GM19351 (cell line): ENCODE measurements at regions not wholly inside any gene's neighbourhood (a gene's known extent, or its start where the extent isn't known, plus 50 kb on each side); places are given as distances from the start of the nearest gene placed in this dataset.

Source experiments
- ATAC-seq: cut with Tn5 transposase; IDR thresholded peaks from one replicate; pipeline ENCODE4 v1.9.1; 2021; ENCODE audit warnings: mild to moderate bottlenecking, moderate library complexity; ENCODE audit not compliant: unreplicated experiment

DNA sequence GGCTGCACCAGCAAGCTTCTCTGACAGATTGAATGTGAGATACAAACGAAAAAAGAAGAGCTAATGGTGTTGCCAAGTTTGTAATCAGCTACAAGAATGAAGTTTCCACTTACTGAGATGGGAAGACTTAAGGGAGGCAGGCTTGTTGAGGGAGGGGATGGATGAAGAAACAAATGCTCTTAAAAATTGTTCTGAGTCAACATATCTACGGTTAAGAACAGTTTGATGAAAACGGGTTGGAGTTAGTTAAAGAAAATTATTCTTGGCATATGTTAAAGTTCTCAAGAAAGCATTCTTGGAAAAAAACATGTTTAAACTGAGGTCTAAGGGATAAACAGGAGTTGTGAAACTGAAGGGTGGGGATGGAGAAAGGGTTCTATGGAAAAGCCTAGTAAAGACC lies 816.3 kb upstream of the HS3ST1 start:
- no peak for ATAC-seq

DNA sequence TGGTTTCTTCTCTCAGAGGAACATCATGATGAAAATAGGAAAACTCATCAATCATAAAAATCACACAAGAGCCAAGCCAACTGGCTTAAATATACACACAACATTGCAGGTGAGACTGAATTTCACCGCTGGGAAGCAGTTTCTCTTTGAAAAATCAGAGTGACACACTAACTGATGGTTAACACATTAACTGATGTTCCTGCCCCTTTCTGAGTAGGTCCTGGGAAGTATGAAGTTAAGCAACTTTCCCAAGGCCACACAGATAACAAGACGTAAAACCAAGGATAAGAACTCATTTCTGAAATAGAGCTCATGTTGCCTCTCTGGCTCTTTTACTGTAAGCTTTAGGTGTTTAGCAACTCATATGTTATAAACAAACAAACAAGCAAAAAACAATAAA lies 813.7 kb upstream of the HS3ST1 start:
- no peak for ATAC-seq

DNA sequence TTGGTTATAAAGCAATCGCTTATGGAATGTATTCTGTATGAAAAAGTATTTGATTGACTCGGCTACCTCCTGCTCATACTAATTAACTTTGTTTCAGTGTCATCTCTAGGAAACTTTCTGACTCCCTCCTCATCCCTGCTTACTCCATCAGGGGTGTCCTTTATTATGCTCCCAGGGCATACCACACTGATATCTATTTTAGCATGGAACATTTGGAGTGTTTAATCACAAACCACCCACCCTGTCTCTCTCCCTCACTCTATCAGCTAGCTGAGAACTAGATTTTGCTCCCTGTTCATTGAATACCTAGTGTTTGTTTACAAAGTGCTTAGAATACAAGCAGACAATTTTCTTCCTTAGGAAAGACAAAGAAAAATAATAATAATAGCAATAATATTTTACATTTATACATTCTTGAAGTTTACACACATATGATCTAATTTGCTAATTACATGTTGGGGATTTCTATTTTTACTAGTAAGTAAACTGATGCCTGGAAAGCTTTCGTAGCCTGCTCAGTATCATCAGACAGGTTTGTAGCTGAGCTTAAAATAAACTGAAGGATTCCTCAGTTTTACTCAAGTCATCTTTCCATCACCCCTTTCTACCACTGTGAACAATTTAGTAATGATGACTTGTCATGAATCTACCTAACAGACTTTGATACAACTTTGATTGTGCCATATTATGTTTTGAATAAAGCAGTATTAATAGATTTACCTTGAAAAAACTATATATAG lies 811.4 kb upstream of the HS3ST1 start:
- ATAC-seq, result no peak

DNA sequence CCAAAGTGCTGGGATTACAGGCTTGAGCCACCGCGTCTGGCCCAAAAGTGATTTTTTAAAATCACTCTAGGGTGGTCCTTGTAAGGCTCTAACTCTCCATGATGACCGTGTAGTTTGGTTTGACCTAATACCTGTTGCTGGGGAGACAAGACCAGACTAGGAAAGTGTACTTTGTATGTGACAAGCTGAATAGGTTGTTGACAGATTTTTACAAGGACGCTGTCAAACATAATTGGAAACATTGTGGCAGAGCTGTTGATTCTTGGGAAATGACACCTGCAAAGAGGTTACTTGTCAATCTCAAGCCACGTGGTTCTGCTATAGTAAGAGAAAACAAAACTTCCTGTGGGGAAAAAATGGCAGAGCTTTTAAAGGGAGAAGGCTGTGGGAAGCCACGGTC lies 802.4 kb upstream of the HS3ST1 start:
- no peak for ATAC-seq

DNA sequence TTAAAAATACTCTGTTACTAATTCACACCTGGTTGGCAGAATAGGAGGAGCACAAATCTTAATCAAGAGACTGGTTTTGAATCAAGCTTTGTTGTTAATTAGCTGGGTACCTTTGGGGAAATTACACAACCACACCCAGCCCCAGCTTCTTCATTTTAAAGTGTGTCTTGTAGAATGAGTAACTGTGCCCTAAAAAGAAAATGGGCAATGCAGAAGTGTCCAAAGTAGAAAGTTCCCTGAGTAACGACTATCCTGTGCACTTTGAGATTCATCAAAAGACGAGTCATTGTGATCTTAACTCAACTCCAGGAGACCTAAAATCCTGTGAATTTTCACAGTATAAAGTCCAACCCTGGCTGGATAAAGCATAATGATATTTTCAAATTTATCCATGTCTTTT lies 792.3 kb upstream of the HS3ST1 start:
- ATAC-seq, result no peak

DNA sequence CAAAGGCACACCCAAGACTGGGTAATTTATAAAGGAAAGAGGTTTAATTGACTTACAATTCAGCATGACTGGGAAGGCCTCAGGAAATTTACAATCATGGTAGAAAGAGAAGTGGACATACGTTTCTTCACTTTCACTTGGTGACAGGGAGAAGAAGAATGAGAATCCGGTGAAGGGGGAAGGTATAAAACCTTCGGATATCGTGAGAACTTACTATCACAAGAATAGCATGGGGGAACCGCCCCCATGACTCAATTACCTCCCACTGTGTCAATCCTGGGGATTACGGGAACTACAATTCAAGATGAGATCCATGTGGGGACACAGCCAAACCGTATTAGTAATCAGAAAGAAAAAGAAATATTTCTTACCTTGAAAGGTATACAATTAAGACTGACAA lies 782.9 kb upstream of the HS3ST1 start:
- ATAC-seq, result no peak

DNA sequence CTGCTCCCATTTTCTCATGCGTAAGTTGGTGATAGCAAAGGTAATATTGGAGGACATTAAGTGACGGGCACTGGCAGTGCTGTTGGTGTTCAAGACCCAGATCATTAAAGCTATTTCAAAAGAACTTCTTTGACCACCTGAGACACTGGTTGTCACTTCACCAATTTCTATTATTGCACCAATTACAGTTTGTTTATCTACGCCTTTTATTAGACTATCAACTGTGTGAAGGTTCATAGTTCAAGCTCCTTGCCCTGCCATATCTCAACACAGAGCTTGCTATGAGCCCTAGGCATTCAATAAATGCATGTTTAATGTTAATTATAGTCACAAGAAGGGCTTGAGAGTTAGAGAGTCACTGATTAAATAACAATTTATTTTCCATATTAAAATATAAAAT lies 778.7 kb upstream of the HS3ST1 start:
- no peak for ATAC-seq

DNA sequence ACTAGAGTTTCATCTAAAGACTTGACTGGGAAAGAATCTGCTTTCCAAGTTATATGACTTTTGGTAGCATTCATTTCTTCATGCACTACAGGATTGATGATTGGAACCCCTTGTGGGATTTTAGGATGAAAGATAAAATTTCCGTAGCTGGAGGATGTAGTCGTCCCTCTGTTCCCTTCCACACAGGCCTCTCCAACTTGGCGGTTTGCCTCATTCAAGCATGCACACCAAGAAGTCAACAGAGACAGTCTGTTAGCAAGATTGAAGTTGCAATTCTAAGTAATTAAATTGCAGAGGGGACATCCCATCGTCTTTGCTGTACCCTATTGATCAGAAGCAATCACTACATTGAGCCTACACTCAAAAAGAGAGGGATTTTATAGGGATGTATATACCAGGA lies 777.4 kb upstream of the HS3ST1 start:
- ATAC-seq, result no peak

DNA sequence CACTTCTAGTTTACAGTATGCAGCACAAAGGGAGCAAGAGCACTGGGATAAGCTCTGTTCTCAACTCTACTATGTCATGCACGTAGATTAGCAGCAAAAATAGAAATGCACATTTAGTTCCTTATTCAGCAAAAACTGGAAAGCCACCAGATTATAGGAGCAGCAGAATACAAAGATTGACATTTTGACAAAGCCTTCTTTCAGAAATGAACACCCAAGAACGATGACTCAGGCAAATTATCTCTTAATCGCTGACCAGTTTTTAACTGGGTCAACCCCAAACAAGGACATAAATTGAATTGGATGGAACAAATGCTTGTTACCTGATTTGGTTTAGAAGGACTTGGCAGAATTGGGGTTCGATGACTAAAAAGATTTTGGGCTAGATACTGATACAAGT lies 775.3 kb upstream of the HS3ST1 start:
- ATAC-seq, result no peak

DNA sequence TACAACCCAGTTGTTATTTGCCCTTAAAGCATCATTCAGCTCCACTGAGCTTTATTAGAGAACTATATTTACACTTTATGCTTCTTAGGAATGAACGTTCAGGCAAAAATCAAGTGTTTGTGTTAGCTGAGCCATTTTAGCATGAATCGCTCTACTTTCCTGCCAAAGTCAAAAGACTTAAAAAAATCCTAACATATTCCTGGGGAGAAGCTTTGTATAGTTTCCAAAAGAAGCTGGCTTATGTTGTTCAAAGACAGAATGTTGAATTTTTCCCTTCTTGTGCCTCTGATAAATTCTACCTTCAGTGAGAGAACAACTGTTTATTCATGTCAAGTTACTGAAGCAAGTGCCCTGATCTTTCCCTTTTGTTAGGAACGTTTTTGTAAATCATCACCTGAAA lies 771.5 kb upstream of the HS3ST1 start:
- ATAC-seq, result no peak

DNA sequence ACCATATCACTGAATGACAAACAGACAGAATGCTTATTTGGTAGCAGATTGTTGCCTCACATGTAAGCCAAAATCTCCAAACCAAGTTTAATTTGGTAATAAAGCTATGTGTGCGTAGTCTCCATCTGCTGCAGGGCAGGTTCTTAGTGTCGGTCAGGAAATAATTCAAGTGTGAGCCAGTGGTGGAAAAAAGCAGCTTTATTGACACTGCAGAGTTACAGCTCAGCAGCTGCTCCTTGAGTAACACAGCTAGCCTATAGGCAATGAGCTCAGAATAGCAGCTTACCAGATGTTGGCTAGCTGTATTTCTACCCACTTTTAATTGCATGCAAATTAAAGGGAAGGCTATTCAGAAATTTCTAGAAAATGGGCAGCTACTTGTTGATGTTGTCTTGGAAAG lies 757.8 kb upstream of the HS3ST1 start:
- no peak for ATAC-seq

DNA sequence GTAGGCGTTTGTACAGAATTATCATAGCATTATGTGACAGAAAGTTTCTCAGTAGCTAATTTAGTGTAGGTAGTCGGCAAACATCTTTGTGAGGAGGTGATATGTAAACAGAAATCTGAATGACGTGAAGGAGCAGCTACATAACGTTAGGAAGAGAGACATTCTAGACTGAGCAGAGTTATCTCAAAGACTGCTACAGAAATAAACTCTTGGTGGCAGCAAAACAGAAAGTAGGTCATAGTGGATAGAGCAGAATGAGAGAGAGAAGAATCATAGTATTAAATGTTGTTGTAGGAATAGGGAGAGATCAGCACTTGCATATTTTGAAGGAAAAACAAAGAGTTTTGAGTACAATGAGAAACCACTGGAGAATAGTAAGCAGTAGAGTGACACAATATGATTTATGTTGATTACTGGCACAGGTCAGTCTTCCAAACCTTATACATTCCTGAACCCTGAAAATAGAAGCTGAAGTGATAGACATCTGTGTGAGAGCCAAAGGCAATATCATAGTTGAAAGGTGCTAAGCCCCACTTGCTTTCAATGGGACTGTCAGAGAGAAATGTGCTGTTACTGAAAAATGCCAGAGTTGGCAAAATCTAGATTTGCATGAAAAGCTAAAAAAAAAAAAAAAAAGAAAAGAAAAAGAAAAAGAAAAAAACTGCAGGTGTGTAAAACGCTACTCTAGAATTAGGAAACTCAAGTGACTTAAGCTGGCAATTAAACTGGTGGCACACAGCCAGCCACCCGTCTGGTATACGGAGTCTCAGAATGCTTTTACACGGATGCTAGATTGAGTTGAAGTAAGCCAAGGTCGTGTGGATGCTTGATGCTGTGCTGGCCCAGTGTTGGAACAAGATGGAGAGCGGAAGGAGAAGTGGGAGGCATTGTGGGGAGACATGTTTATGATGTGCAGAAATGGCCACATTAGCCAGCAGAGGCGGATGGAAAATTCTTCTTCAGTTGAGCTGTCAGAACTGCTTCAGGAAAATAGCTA lies 750.2 kb upstream of the HS3ST1 start:
- ATAC-seq, result no peak

DNA sequence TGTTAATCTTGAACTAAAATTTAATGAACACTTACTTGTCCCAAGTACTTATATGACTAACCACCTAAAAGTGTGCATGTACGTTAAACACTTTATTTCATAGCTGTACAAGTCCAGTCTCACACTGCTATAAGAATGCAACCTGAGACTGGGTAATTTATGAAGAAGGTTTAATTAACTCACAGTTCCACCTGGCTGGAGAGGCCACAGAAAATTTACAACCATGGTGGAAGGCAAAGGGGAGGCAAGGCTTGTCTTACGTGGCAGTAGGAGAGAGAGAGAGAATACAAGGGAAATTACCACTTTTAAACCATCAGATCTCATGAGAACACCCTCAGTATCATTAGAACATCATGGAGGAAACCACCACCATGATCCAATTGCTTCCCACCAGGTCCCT lies 748.7 kb upstream of the HS3ST1 start:
- ATAC-seq, result no peak

DNA sequence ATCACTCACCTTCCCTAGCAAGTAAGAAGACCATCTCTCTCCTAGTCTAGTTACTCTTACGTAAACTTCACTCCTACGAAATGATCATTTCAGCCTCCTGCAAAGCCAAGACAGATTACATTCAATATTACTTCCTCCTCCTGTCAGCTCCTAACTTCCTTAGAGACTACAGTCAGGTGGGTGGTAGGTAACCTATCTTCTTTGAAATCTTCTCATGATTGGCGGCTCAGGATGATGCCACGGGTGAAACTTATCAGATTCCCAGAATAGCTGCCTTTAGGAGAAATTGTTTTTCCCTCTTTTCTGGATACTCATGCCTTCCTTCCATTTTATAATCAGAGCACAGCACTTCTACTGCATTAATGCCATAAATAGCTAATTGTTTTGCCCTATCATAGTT lies 744.8 kb upstream of the HS3ST1 start:
- ATAC-seq, result no peak

DNA sequence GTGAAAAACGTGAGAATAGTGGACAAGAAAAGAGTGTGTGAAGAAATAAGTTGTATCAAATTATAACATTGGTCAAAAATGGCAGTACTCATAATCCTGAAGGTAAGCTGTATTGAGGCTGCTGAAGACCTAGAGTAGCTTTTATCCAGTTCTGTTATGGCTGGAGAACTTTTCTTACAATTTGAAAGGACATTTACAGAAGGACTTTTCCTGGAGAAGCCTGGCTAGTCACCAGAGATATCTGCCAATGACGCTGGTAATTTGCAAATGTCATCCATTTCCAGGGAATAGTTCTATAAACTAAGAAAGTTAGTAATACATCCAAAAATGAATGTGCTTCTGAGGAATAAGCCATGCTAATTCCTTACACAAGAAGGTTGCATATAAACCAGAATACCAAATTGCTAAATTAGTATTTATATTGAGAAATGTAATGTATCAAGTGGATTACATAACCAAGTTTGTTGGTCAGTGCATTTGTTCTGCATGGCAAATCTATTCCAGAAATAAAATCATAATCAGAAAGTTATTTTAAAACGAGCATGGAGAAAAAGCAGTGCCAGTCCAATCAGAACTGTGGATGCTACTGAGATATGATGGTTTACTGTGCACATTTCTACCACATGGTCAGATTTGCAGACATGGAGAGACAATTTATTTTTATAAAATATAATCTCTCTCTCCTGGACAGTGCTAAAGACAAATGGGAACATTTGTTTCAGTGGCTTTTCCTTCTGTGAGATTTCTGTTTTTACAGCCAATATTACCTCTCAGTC lies 743.7 kb upstream of the HS3ST1 start:
- ATAC-seq, result no peak

DNA sequence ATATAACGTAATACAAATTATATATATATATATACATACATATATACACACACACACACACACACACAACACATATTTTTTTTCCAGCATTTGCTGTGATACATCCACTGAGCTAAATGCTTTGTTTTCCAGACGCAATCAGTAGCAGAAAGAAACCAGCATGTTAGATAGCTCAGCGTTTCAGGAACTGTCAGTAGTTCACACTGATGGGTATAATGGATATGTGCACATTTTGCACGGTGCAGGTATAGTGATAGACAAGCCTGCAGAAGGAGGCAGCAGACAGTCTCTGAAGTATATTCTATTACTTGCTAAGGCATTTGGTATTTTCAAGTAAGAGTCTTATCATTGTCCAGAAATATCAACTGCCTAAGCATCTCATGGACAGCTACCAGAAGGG lies 741.6 kb upstream of the HS3ST1 start:
- ATAC-seq, result no peak

DNA sequence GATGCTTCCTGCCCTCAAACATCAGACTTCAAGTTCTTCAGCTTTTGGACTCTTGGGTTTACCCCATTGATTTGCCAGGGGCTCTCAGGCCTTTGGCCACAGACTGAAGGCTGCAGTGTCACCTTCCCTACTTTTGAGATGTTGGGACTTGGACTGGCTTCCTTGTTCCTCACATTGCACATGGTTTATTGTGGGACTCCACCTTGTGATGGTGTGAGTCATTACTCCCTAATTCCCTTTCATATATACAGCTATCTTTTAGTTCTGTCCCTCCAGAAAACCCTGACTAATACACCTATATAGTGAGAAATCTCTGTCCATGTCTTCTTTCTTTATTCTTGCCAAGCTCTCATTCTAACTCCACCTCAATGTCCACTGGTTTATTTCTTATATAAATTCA lies 736.9 kb upstream of the HS3ST1 start:
- no peak for ATAC-seq

DNA sequence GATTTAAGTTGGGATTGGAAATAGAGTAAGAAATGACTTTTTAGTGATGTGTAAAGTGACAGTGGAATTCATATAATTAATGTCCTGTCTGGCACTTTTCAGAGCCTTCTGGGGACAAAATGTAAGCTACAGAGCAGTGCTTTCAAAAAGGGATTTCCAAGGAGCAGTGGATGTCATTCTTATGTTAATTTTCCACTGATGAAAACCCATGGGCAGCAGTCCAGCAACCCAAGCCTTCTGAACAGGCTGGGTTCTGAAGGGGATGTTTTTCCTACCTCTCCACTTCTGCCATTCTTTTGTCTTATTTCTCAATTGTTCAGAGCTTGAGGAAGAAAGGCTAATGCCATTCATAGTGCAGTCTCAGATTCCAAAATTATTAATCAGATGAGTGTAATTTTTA lies 717.6 kb upstream of the HS3ST1 start:
- ATAC-seq, result no peak

DNA sequence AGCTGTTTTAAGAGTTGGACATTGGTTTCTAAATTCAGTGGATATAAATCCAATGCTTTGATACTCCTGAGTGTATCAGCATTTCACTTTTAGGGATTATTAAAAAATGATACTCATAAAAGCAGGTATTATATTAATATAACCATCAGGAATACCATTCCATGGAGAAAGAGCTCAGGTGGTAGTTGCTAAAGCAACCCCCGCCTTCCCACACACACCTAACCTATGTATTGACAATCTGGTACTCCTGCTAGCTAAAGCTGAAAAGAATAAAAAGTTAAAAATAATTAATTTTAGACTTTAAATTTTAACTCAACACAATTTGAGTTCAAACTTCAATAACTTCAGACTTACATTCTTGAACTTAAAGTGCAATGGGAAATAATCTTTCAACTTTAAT lies 717.1 kb upstream of the HS3ST1 start:
- no peak for ATAC-seq

DNA sequence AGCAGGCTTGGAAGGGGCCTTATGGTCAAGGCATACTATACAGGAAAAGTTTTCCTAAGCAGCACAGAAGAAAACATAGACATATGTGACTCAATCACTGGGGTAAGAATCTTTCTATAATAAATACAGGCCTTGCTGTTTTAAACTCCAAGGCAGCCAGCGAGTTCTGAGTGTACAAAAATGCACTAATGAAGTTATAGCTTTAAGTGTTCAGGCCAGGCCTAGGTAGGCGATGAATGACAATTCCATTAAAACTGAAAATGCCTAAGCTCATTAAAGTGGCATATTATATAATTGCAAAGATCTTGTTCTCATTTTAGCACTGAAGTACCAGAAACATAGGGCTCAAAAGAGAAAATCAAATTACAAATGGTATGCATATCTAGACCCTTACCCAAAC lies 716.4 kb upstream of the HS3ST1 start:
- no peak for ATAC-seq

DNA sequence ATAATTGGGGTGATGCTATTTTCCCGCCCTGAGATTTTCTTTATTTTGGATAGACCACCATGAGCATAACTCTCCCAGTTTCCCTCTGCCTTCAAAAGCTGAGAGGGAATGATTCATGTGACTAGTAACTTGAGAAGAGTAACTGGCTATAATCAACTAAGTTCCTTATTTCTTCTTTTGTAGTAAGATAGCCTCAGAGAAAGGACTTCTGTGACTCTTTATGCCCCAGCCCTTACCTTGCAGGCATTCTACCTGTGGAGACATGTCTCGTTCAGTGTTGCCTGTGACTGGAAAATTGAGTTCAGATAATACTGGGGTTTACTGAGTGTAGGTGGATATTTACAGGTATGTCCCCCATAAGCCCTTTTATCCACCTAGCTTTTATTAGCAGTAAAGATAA lies 715.4 kb upstream of the HS3ST1 start:
- ATAC-seq, result no peak

DNA sequence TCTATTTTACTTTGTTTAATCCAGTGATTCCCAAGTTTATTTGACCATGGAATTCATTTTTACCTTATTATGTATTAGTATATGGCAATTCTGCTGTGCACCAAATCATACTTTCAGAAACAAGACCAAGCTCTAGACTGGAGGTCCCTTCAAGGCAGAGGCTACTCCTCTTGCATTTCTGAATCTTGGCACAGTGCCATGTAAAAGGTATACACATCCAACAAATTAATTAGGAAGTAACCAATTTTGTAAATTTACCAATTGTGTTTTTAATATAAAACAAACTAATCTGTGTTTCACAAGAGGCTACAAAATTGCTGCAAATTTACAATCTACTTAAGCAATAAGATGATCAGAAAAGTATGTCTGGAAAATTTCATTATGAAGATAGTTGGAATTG lies 712.2 kb upstream of the HS3ST1 start:
- ATAC-seq, result no peak
